HCT116 (cell line): ENCODE measurements at regions not wholly inside any gene's neighbourhood (a gene's known extent, or its start where the extent isn't known, plus 50 kb on each side); places are given as distances from the start of the nearest gene placed in this dataset.

ENCODE experiments used
- EGR1 ChIP-seq: IDR thresholded peaks from 2 replicates; pipeline ENCODE4 v1.6.1; 2012; ENCODE audit warnings: low read depth
- POLR2A ChIP-seq: IDR thresholded peaks from 2 replicates; pipeline ENCODE4 v1.7.0; 2011; ENCODE audit warnings: borderline replicate concordance; ENCODE audit not compliant: insufficient read depth, insufficient read length; ENCODE audit errors: extremely low read depth
- RAD21 ChIP-seq: IDR thresholded peaks from 2 replicates; pipeline ENCODE4 v1.6.1; 2012; ENCODE audit warnings: low read depth, mild to moderate bottlenecking
- SIN3A ChIP-seq: IDR thresholded peaks from 2 replicates; pipeline ENCODE4 v1.6.1; 2012; ENCODE audit warnings: low read depth
- YY1 ChIP-seq: IDR thresholded peaks from 2 replicates; pipeline ENCODE4 v1.6.1; 2011; ENCODE audit warnings: low read length, low read depth, moderate library complexity, mild to moderate bottlenecking; ENCODE audit not compliant: insufficient replicate concordance; ENCODE audit errors: extremely low read depth
- ZNF274 ChIP-seq: fragments of 200-500 bp; sonication (Bioruptor generic); IDR thresholded peaks from 2 replicates; pipeline ENCODE4 v1.6.1; 2014; ENCODE audit warnings: mild to moderate bottlenecking, low read depth, low read length, inconsistent platforms
- TF ChIP-seq, protein P1 (sequence below), 3 experiments: fragments of 200-600 bp in 1 of 3; sonication (generic) in 1 of 3; IDR thresholded peaks in 2 of 3; conservative IDR thresholded peaks in 1 of 3; 2 replicates each; pipeline ENCODE4 v1.5.1; 2012 to 2017; ENCODE audit warnings: low read depth in 2 of 3, low read length in 2 of 3, antibody characterized with exemption in 1 of 3, borderline replicate concordance in 1 of 3, control low read depth in 1 of 3, mild to moderate bottlenecking in 1 of 3, mixed read lengths in 1 of 3, mixed run types in 1 of 3, moderate library complexity in 1 of 3; ENCODE audit not compliant: insufficient read depth in 1 of 3
- TF ChIP-seq, protein P2 (sequence below): IDR thresholded peaks from 2 replicates; pipeline ENCODE4 v1.6.1; 2012; ENCODE audit warnings: low read depth

GRCh38 chr10:84951616-84952015, 623.2 kb downstream of the CCSER2 start:
- TF ChIP-seq POLR2A (no peak), SIN3A (no peak), ZNF274 (no peak), YY1 (no peak), RAD21 (no peak), EGR1 (no peak)
- TF ChIP-seq, protein P1, sequence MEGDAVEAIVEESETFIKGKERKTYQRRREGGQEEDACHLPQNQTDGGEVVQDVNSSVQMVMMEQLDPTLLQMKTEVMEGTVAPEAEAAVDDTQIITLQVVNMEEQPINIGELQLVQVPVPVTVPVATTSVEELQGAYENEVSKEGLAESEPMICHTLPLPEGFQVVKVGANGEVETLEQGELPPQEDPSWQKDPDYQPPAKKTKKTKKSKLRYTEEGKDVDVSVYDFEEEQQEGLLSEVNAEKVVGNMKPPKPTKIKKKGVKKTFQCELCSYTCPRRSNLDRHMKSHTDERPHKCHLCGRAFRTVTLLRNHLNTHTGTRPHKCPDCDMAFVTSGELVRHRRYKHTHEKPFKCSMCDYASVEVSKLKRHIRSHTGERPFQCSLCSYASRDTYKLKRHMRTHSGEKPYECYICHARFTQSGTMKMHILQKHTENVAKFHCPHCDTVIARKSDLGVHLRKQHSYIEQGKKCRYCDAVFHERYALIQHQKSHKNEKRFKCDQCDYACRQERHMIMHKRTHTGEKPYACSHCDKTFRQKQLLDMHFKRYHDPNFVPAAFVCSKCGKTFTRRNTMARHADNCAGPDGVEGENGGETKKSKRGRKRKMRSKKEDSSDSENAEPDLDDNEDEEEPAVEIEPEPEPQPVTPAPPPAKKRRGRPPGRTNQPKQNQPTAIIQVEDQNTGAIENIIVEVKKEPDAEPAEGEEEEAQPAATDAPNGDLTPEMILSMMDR (IDR thresholded peaks at IDR 0.05 in 2 of 3, conservative IDR thresholded peaks at IDR 0.05 in 1 of 3; ENCODE audit: borderline replicate concordance in 1 of 3, insufficient read depth in 1 of 3, low read depth in 2 of 3, low read length in 2 of 3), result no peak
- TF ChIP-seq, protein P2, sequence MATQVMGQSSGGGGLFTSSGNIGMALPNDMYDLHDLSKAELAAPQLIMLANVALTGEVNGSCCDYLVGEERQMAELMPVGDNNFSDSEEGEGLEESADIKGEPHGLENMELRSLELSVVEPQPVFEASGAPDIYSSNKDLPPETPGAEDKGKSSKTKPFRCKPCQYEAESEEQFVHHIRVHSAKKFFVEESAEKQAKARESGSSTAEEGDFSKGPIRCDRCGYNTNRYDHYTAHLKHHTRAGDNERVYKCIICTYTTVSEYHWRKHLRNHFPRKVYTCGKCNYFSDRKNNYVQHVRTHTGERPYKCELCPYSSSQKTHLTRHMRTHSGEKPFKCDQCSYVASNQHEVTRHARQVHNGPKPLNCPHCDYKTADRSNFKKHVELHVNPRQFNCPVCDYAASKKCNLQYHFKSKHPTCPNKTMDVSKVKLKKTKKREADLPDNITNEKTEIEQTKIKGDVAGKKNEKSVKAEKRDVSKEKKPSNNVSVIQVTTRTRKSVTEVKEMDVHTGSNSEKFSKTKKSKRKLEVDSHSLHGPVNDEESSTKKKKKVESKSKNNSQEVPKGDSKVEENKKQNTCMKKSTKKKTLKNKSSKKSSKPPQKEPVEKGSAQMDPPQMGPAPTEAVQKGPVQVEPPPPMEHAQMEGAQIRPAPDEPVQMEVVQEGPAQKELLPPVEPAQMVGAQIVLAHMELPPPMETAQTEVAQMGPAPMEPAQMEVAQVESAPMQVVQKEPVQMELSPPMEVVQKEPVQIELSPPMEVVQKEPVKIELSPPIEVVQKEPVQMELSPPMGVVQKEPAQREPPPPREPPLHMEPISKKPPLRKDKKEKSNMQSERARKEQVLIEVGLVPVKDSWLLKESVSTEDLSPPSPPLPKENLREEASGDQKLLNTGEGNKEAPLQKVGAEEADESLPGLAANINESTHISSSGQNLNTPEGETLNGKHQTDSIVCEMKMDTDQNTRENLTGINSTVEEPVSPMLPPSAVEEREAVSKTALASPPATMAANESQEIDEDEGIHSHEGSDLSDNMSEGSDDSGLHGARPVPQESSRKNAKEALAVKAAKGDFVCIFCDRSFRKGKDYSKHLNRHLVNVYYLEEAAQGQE, result no peak
